Uterus (tissue), 2 donors: ENCODE measurements at regions not wholly inside any gene's neighbourhood (a gene's known extent, or its start where the extent isn't known, plus 50 kb on each side); places are given as distances from the start of the nearest gene placed in this dataset.

ENCODE experiments used
- POLR2A ChIP-seq, 2 donors: fragments of 450-650 bp; IDR thresholded peaks; one replicate each; pipeline ENCODE4 v1.6.1; 2016; ENCODE audit warnings: antibody characterized with exemption in 2 of 2, mild to moderate bottlenecking in 1 of 2, moderate library complexity in 1 of 2
- TF ChIP-seq, protein P1 (sequence below), 4 experiments: fragments of 200-600 bp in 2 of 4; fragments of 450-650 bp in 2 of 4; sonication (generic) in 2 of 4; IDR thresholded peaks; one replicate each; pipeline ENCODE4 v1.5.1; 2016 to 2019; ENCODE audit warnings: antibody characterized with exemption in 4 of 4, mild to moderate bottlenecking in 2 of 4, moderate library complexity in 1 of 4

DNA sequence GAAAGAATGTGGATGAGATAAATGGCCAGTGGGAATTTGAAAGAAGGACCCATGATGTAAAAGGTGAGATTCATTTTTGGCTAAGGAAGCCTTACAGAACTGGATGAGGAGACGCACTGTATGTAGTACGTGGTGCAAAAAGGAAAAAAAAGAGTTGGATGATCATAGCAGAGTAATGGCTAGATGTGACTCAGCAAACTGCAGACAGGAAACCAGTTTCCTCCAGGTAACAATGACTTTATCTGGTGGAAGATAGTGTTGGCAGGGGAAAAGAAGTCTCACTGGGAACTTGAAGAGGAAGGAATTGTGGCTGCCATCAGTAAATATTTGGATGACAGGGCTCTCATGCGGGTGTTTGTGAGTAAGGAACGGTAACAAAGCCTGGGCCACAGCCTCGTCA lies 243.2 kb downstream of the CPE start:
- TF ChIP-seq, protein P1, sequence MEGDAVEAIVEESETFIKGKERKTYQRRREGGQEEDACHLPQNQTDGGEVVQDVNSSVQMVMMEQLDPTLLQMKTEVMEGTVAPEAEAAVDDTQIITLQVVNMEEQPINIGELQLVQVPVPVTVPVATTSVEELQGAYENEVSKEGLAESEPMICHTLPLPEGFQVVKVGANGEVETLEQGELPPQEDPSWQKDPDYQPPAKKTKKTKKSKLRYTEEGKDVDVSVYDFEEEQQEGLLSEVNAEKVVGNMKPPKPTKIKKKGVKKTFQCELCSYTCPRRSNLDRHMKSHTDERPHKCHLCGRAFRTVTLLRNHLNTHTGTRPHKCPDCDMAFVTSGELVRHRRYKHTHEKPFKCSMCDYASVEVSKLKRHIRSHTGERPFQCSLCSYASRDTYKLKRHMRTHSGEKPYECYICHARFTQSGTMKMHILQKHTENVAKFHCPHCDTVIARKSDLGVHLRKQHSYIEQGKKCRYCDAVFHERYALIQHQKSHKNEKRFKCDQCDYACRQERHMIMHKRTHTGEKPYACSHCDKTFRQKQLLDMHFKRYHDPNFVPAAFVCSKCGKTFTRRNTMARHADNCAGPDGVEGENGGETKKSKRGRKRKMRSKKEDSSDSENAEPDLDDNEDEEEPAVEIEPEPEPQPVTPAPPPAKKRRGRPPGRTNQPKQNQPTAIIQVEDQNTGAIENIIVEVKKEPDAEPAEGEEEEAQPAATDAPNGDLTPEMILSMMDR (IDR thresholded peaks at IDR 0.05): no peak
- no peak for TF ChIP-seq POLR2A (IDR thresholded peaks at IDR 0.05)
